Osteocyte (in vitro differentiated cells): ENCODE measurements at regions not wholly inside any gene's neighbourhood (a gene's known extent, or its start where the extent isn't known, plus 50 kb on each side); places are given as distances from the start of the nearest gene placed in this dataset.

ENCODE experiments used
- DNase-seq: peaks from one replicate; pipeline ENCODE4 v3.0.0; 2021; ENCODE audit warnings: mixed read lengths; ENCODE audit not compliant: unreplicated experiment; ENCODE audit errors: extremely low spot score
- H3K27ac Mint-ChIP-seq: one replicate; pipeline ENCODE4 v1.8.0; 2021; ENCODE audit warnings: mild to moderate bottlenecking, mixed read lengths; ENCODE audit not compliant: unreplicated experiment
- H3K27me3 Mint-ChIP-seq: one replicate; pipeline ENCODE4 v1.8.0; 2021; ENCODE audit warnings: mixed read lengths; ENCODE audit not compliant: unreplicated experiment
- H3K36me3 Mint-ChIP-seq: one replicate; pipeline ENCODE4 v1.8.0; 2021; ENCODE audit warnings: mixed read lengths; ENCODE audit not compliant: unreplicated experiment
- H3K4me1 Mint-ChIP-seq: one replicate; pipeline ENCODE4 v1.8.0; 2021; ENCODE audit warnings: mixed read lengths; ENCODE audit not compliant: unreplicated experiment
- H3K4me3 Mint-ChIP-seq: one replicate; pipeline ENCODE4 v1.8.0; 2021; ENCODE audit warnings: mild to moderate bottlenecking, moderate library complexity, mixed read lengths; ENCODE audit not compliant: unreplicated experiment
- H3K9me3 Mint-ChIP-seq: one replicate; pipeline ENCODE4 v1.8.0; 2021; ENCODE audit warnings: mixed read lengths; ENCODE audit not compliant: unreplicated experiment
- CTCF ChIP-seq: fragments of 200-600 bp; sonication (generic); IDR thresholded peaks from 2 replicates; pipeline ENCODE4 v1.5.0; 2021; ENCODE audit warnings: antibody characterized with exemption, mild to moderate bottlenecking, moderate library complexity

- peaks cover 23% of the 10 kb centered on the region for H3K9me3 Mint-ChIP-seq
- DNase-seq = no peak
- H3K36me3 Mint-ChIP-seq = peaks cover 2% of the 10 kb centered on the region
- no peak overlapping the region for H3K4me3 Mint-ChIP-seq
- no peak for TF ChIP-seq CTCF
- H3K27me3 Mint-ChIP-seq = peaks cover 39% of the 10 kb centered on the region
- no peak overlapping the region for H3K27ac Mint-ChIP-seq
- H3K4me1 Mint-ChIP-seq = peaks cover 29% of the 10 kb centered on the region
These were observed 50.3 kb upstream of the CXCL12 start for GRCh38 chr10:44435196-44435595.

- DNase-seq = no peak
- no peak for TF ChIP-seq CTCF
- H3K4me1 Mint-ChIP-seq = peaks cover 29% of the 10 kb centered on the region
- peaks cover 2% of the 10 kb centered on the region for H3K36me3 Mint-ChIP-seq
- no peak overlapping the region for H3K27ac Mint-ChIP-seq
- H3K27me3 Mint-ChIP-seq = peaks cover 31% of the 10 kb centered on the region
- H3K4me3 Mint-ChIP-seq = no peak overlapping the region
- peaks cover 13% of the 10 kb centered on the region for H3K9me3 Mint-ChIP-seq
These were observed 51.3 kb upstream of the CXCL12 start for GRCh38 chr10:44436240-44436639.

GRCh38 chr10:44437840-44438511 lies 53.1 kb upstream of the CXCL12 start:
- no peak for DNase-seq
- Mint-ChIP-seq H3K4me3 (no peak overlapping the region), H3K36me3 (no peaks in the 10 kb centered on the region), H3K9me3 (peaks cover 7% of the 10 kb centered on the region), H3K27ac (peak overlapping the region; percentile 72), H3K4me1 (peaks cover 29% of the 10 kb centered on the region), H3K27me3 (peaks cover 19% of the 10 kb centered on the region)
- TF ChIP-seq CTCF = no peak

GRCh38 chr10:44439239-44439957 lies 54.5 kb upstream of the CXCL12 start:
- DNase-seq = no peak

More at GRCh38 chr10:44439239-44439957, 54.5 kb upstream of the CXCL12 start:
- TF ChIP-seq CTCF = no peak
- Mint-ChIP-seq H3K27ac (peak overlapping the region; percentile 72), H3K4me1 (peaks cover 29% of the 10 kb centered on the region), H3K27me3 (peaks cover 17% of the 10 kb centered on the region), H3K36me3 (no peaks in the 10 kb centered on the region), H3K9me3 (no peaks in the 10 kb centered on the region), H3K4me3 (no peak overlapping the region)
